GM23338 (cell line): ENCODE measurements at regions not wholly inside any gene's neighbourhood (a gene's known extent, or its start where the extent isn't known, plus 50 kb on each side); places are given as distances from the start of the nearest gene placed in this dataset.

Experiments
- ATAC-seq: fragments of 200-7000 bp; cut with Tn5 transposase; 3 replicates; pipeline ENCODE4 v1.9.1; 2020
- DNase-seq: peaks from one replicate; pipeline ENCODE4 v3.0.0-alpha.2; 2015; ENCODE audit warnings: low spot score
- H2AFZ ChIP-seq: fragments of 200-600 bp; sonication (generic); 2 replicates; pipeline ENCODE4 v1.8.0; 2016; ENCODE audit warnings: antibody characterized with exemption, mild to moderate bottlenecking, moderate library complexity
- H3F3A ChIP-seq: fragments of 200-600 bp; sonication (generic); replicated peaks from 2 replicates; pipeline ENCODE4 v1.8.0; 2017; ENCODE audit warnings: antibody characterized with exemption, mixed run types, low read depth
- H3K27ac ChIP-seq: fragments of 200-600 bp; sonication (generic); 2 replicates; pipeline ENCODE4 v1.6.1; 2016; ENCODE audit warnings: low read depth
- H3K27me3 ChIP-seq: fragments of 200-600 bp; sonication (generic); 2 replicates; pipeline ENCODE4 v1.8.0; 2016; ENCODE audit warnings: mild to moderate bottlenecking, mixed run types, moderate library complexity; ENCODE audit not compliant: insufficient read depth
- H3K36me3 ChIP-seq: fragments of 200-600 bp; sonication (generic); 2 replicates; pipeline ENCODE4 v1.8.0; 2016; ENCODE audit warnings: mild to moderate bottlenecking; ENCODE audit not compliant: insufficient read depth
- H3K4me1 ChIP-seq: fragments of 200-600 bp; sonication (generic); 2 replicates; pipeline ENCODE4 v1.8.0; 2016; ENCODE audit warnings: mild to moderate bottlenecking, moderate library complexity; ENCODE audit not compliant: insufficient read depth
- H3K4me2 ChIP-seq: fragments of 200-600 bp; sonication (generic); 2 replicates; pipeline ENCODE4 v1.7.1; 2017; ENCODE audit warnings: mixed run types
- H3K4me3 ChIP-seq: fragments of 200-600 bp; sonication (generic); 2 replicates; pipeline ENCODE4 v1.6.1; 2016; ENCODE audit warnings: mixed run types
- H3K79me2 ChIP-seq: fragments of 200-600 bp; sonication (generic); replicated peaks from 2 replicates; pipeline ENCODE4 v1.8.0; 2017; ENCODE audit warnings: mild to moderate bottlenecking; ENCODE audit not compliant: insufficient read depth
- H3K9me2 ChIP-seq: fragments of 200-600 bp; sonication (generic); 2 replicates; pipeline ENCODE4 v1.8.0; 2017; ENCODE audit not compliant: insufficient read depth
- H4K20me1 ChIP-seq: fragments of 200-600 bp; sonication (generic); replicated peaks from 2 replicates; pipeline ENCODE4 v1.8.0; 2017; ENCODE audit warnings: mild to moderate bottlenecking; ENCODE audit not compliant: insufficient read depth
- H3K27ac Mint-ChIP-seq: 2 replicates; pipeline ENCODE4 v1.8.0; 2020; ENCODE audit warnings: inconsistent platforms, mild to moderate bottlenecking, moderate library complexity, mixed read lengths
- H3K27me3 Mint-ChIP-seq: 3 replicates; pipeline ENCODE4 v1.8.0; 2022; ENCODE audit warnings: low read depth, mild to moderate bottlenecking, moderate library complexity, mixed read lengths, inconsistent platforms; ENCODE audit not compliant: insufficient read depth, poor library complexity
- H3K36me3 Mint-ChIP-seq: 3 replicates; pipeline ENCODE4 v1.8.0; 2021; ENCODE audit warnings: low read depth, mild to moderate bottlenecking, inconsistent platforms, moderate library complexity, mixed read lengths
- H3K4me1 Mint-ChIP-seq: 3 replicates; pipeline ENCODE4 v1.8.0; 2020; ENCODE audit warnings: mild to moderate bottlenecking, inconsistent platforms, mixed read lengths
- H3K4me3 Mint-ChIP-seq: 3 replicates; pipeline ENCODE4 v1.8.0; 2021; ENCODE audit warnings: moderate library complexity, mild to moderate bottlenecking, inconsistent platforms, mixed read lengths
- H3K9me3 Mint-ChIP-seq: 3 replicates; pipeline ENCODE4 v1.8.0; 2020; ENCODE audit warnings: moderate library complexity, mild to moderate bottlenecking, inconsistent platforms, mixed read lengths
- CREB1 ChIP-seq: fragments of 250-450 bp; sonication (Bioruptor Pico); IDR thresholded peaks from 2 replicates; pipeline ENCODE4 v1.5.0; 2020; ENCODE audit warnings: low read depth, mild to moderate bottlenecking, moderate library complexity
- EZH2 ChIP-seq: fragments of 200-600 bp; sonication (generic); IDR thresholded peaks from one replicate; pipeline ENCODE4 v1.8.0; 2017; ENCODE audit warnings: antibody characterized with exemption, mild to moderate bottlenecking, low read depth; ENCODE audit not compliant: unreplicated experiment
- EZH2phosphoT487 ChIP-seq: fragments of 200-600 bp; sonication (generic); IDR thresholded peaks from one replicate; pipeline ENCODE4 v1.8.1; 2018; ENCODE audit warnings: antibody characterized with exemption; ENCODE audit not compliant: unreplicated experiment
- JUNB ChIP-seq: IDR thresholded peaks from one replicate; pipeline ENCODE4 v1.6.1; 2016; ENCODE audit warnings: antibody characterized with exemption; ENCODE audit not compliant: unreplicated experiment
- NANOG ChIP-seq: IDR thresholded peaks from 2 replicates; pipeline ENCODE4 v1.6.1; 2016; ENCODE audit warnings: antibody characterized with exemption, borderline replicate concordance
- POLR2AphosphoS5 ChIP-seq: IDR thresholded peaks from 2 replicates; pipeline ENCODE4 v1.6.1; 2016; ENCODE audit warnings: antibody characterized with exemption, low read depth
- REST ChIP-seq: IDR thresholded peaks from one replicate; pipeline ENCODE4 v1.6.1; 2018; ENCODE audit warnings: antibody characterized with exemption; ENCODE audit not compliant: unreplicated experiment
- STAT1 ChIP-seq: IDR thresholded peaks from one replicate; pipeline ENCODE4 v1.6.1; 2016; ENCODE audit warnings: antibody characterized with exemption; ENCODE audit not compliant: unreplicated experiment
- ZNF114 ChIP-seq: fragments of 250-450 bp; sonication (Bioruptor Pico); IDR thresholded peaks from 2 replicates; pipeline ENCODE4 v1.5.0; 2020; ENCODE audit warnings: mild to moderate bottlenecking, moderate library complexity
- ZNF331 ChIP-seq: fragments of 250-450 bp; sonication (Bioruptor Pico); IDR thresholded peaks from 2 replicates; pipeline ENCODE4 v1.5.0; 2020; ENCODE audit warnings: low read depth, mild to moderate bottlenecking, moderate library complexity
- ZNF462 ChIP-seq: fragments of 250-450 bp; sonication (Bioruptor Pico); IDR thresholded peaks from 2 replicates; pipeline ENCODE4 v1.5.0; 2020; ENCODE audit warnings: mild to moderate bottlenecking, moderate library complexity
- TF ChIP-seq, protein P1 (sequence below): IDR thresholded peaks from 2 replicates; pipeline ENCODE4 v1.6.1; 2016; ENCODE audit warnings: antibody characterized with exemption
- TF ChIP-seq, protein P2 (sequence below), 2 experiments: fragments of 200-600 bp in 1 of 2; sonication (generic) in 1 of 2; conservative IDR thresholded peaks; 2 replicates each; pipeline versions ENCODE4 v1.5.1 to v1.6.1; 2016 to 2017; ENCODE audit warnings: antibody characterized with exemption in 2 of 2, low read depth in 2 of 2, mild to moderate bottlenecking in 2 of 2, moderate library complexity in 1 of 2

- Histone ChIP-seq H3K79me2 (no peaks in the 10 kb centered on the region), H3F3A (no peaks in the 10 kb centered on the region), H3K9me2 (no peaks in the 10 kb centered on the region), H2AFZ (no peak overlapping the region), H3K4me1 (no peaks in the 10 kb centered on the region), H3K27me3 (no peaks in the 10 kb centered on the region), H4K20me1 (no peaks in the 10 kb centered on the region), H3K27ac (no peak overlapping the region), H3K4me2 (no peak overlapping the region), H3K4me3 (no peak overlapping the region), H3K36me3 (no peaks in the 10 kb centered on the region; the same call in 1 of the 2 replicates)
- H3K4me1 Mint-ChIP-seq: no peaks in the 10 kb centered on the region
- H3K27ac Mint-ChIP-seq: no peak overlapping the region
- TF ChIP-seq, protein P1, sequence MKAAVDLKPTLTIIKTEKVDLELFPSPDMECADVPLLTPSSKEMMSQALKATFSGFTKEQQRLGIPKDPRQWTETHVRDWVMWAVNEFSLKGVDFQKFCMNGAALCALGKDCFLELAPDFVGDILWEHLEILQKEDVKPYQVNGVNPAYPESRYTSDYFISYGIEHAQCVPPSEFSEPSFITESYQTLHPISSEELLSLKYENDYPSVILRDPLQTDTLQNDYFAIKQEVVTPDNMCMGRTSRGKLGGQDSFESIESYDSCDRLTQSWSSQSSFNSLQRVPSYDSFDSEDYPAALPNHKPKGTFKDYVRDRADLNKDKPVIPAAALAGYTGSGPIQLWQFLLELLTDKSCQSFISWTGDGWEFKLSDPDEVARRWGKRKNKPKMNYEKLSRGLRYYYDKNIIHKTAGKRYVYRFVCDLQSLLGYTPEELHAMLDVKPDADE: no peak
- TF ChIP-seq JUNB (no peak), EZH2 (no peak), NANOG (no peak), STAT1 (no peak), ZNF331 (CRISPR knock-in tag) (no peak), POLR2AphosphoS5 (no peak), CREB1 (CRISPR knock-in tag) (no peak), REST (no peak), ZNF114 (CRISPR knock-in tag) (no peak), EZH2phosphoT487 (no peak), ZNF462 (no peak)
- TF ChIP-seq, protein P2, sequence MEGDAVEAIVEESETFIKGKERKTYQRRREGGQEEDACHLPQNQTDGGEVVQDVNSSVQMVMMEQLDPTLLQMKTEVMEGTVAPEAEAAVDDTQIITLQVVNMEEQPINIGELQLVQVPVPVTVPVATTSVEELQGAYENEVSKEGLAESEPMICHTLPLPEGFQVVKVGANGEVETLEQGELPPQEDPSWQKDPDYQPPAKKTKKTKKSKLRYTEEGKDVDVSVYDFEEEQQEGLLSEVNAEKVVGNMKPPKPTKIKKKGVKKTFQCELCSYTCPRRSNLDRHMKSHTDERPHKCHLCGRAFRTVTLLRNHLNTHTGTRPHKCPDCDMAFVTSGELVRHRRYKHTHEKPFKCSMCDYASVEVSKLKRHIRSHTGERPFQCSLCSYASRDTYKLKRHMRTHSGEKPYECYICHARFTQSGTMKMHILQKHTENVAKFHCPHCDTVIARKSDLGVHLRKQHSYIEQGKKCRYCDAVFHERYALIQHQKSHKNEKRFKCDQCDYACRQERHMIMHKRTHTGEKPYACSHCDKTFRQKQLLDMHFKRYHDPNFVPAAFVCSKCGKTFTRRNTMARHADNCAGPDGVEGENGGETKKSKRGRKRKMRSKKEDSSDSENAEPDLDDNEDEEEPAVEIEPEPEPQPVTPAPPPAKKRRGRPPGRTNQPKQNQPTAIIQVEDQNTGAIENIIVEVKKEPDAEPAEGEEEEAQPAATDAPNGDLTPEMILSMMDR (conservative IDR thresholded peaks at IDR 0.05; ENCODE audit: low read depth in 2 of 2): no peak
- no peak overlapping the region for H3K4me3 Mint-ChIP-seq
- DNase-seq (no peak), ATAC-seq (no peak)
- H3K27me3 Mint-ChIP-seq: peaks cover 14% of the 10 kb centered on the region
- peaks cover 96% of the 10 kb centered on the region for H3K9me3 Mint-ChIP-seq
- H3K36me3 Mint-ChIP-seq: peaks cover 46% of the 10 kb centered on the region
These were observed 1722.7 kb downstream of the TP53TG3F start for GRCh38 chr16:35182043-35182677.
